Endodermal cell (in vitro differentiated cells): ENCODE measurements at regions not wholly inside any gene's neighbourhood (a gene's known extent, or its start where the extent isn't known, plus 50 kb on each side); places are given as distances from the start of the nearest gene placed in this dataset.

Source experiments
- DNase-seq: peaks from one replicate; pipeline ENCODE4 v3.0.0-alpha.2; 2017
- H3K27ac ChIP-seq: 2 replicates; pipeline ENCODE4 v1.5.1; 2013; ENCODE audit warnings: mild to moderate bottlenecking, low read depth, low read length, moderate library complexity
- H3K27me3 ChIP-seq: 2 replicates; pipeline ENCODE4 v1.6.1; 2013; ENCODE audit warnings: mild to moderate bottlenecking, low read length, moderate library complexity; ENCODE audit not compliant: insufficient read depth, control insufficient read depth, poor library complexity, severe bottlenecking
- H3K36me3 ChIP-seq: 2 replicates; pipeline ENCODE4 v1.7.0; 2013; ENCODE audit warnings: mild to moderate bottlenecking, low read length, moderate library complexity; ENCODE audit not compliant: control insufficient read depth, insufficient read depth
- H3K4me1 ChIP-seq: one replicate; pipeline ENCODE4 v1.7.0; 2013; ENCODE audit warnings: low read length; ENCODE audit not compliant: control insufficient read depth, insufficient read depth
- H3K4me3 ChIP-seq: 2 replicates; pipeline ENCODE4 v1.5.1; 2013; ENCODE audit warnings: mild to moderate bottlenecking, low read length, moderate library complexity
- H3K9ac ChIP-seq: 2 replicates; pipeline ENCODE4 v1.6.1; 2013; ENCODE audit warnings: mild to moderate bottlenecking, low read length, moderate library complexity; ENCODE audit not compliant: poor library complexity, severe bottlenecking; ENCODE audit errors: extremely low read depth
- H3K9me3 ChIP-seq: 2 replicates; pipeline ENCODE4 v1.6.1; 2013; ENCODE audit warnings: mild to moderate bottlenecking, low read length, moderate library complexity; ENCODE audit not compliant: control insufficient read depth
- H3K27ac Mint-ChIP-seq: 2 replicates; pipeline ENCODE4 v1.8.0; 2020; ENCODE audit warnings: mixed read lengths
- H3K27me3 Mint-ChIP-seq: 2 replicates; pipeline ENCODE4 v1.8.0; 2021; ENCODE audit warnings: mild to moderate bottlenecking, mixed read lengths; ENCODE audit not compliant: insufficient read depth
- H3K36me3 Mint-ChIP-seq: 2 replicates; pipeline ENCODE4 v1.8.0; 2020; ENCODE audit warnings: low read depth, mixed read lengths
- H3K4me1 Mint-ChIP-seq: 2 replicates; pipeline ENCODE4 v1.8.0; 2020; ENCODE audit warnings: mixed read lengths
- H3K4me3 Mint-ChIP-seq: 2 replicates; pipeline ENCODE4 v1.8.0; 2020; ENCODE audit warnings: mild to moderate bottlenecking, moderate library complexity, mixed read lengths
- H3K9me3 Mint-ChIP-seq: 2 replicates; pipeline ENCODE4 v1.8.0; 2020; ENCODE audit warnings: mild to moderate bottlenecking, mixed read lengths
- CTCF ChIP-seq: fragments of 200-600 bp; sonication (generic); conservative IDR thresholded peaks from 2 replicates; pipeline ENCODE4 v1.5.0; 2021; ENCODE audit warnings: antibody characterized with exemption, mild to moderate bottlenecking
- WGBS, 2 experiments: methylation state at CpG; one replicate each; pipeline versions ENCODE4 v1.1.5 to v1.1.7; 2013; ENCODE audit warnings: missing lambda C conversion rate in 2 of 2, mixed read lengths in 1 of 2; ENCODE audit not compliant: insufficient coverage in 1 of 2, insufficient read length in 1 of 2; 5-methylcytosine and 5-hydroxymethylcytosine counted together

- Histone ChIP-seq H3K9me3 (peaks cover 16% of the 10 kb centered on the region), H3K9ac (no peak overlapping the region), H3K27me3 (no peaks in the 10 kb centered on the region), H3K4me3 (no peak overlapping the region), H3K36me3 (no peaks in the 10 kb centered on the region), H3K4me1 (no peaks in the 10 kb centered on the region), H3K27ac (no peak overlapping the region)
- H3K27ac Mint-ChIP-seq: no peak overlapping the region
- no peaks in the 10 kb centered on the region for H3K27me3 Mint-ChIP-seq
- peaks cover 37% of the 10 kb centered on the region for H3K9me3 Mint-ChIP-seq
- H3K4me1 Mint-ChIP-seq: no peaks in the 10 kb centered on the region
- H3K4me3 Mint-ChIP-seq: no peak overlapping the region
- H3K36me3 Mint-ChIP-seq: peaks cover 3% of the 10 kb centered on the region
- no peak for TF ChIP-seq CTCF
- DNase-seq: no peak
- 75 to 76% methylated on average over 4 of the region's 4 CpGs for WGBS, 2 experiments
These were observed 1051.1 kb upstream of the CDH6 start for GRCh38 chr5:30142432-30142831.

- Histone ChIP-seq H3K4me1 (no peaks in the 10 kb centered on the region), H3K4me3 (no peak overlapping the region), H3K36me3 (no peaks in the 10 kb centered on the region), H3K27ac (no peak overlapping the region), H3K27me3 (no peaks in the 10 kb centered on the region), H3K9ac (no peak overlapping the region), H3K9me3 (no peaks in the 10 kb centered on the region)
- Mint-ChIP-seq H3K36me3 (no peaks in the 10 kb centered on the region), H3K4me1 (peaks cover 8% of the 10 kb centered on the region), H3K4me3 (no peak overlapping the region), H3K27me3 (no peaks in the 10 kb centered on the region), H3K27ac (no peak overlapping the region), H3K9me3 (no peaks in the 10 kb centered on the region)
- no peak for TF ChIP-seq CTCF
- WGBS, 2 experiments: 74 to 90% methylated on average over 3 of the region's 3 CpGs
- DNase-seq: no peak
These were observed 1072.4 kb upstream of the CDH6 start for GRCh38 chr5:30121043-30121442.

- Histone ChIP-seq H3K4me1 (no peaks in the 10 kb centered on the region), H3K27ac (no peak overlapping the region), H3K36me3 (no peaks in the 10 kb centered on the region), H3K9ac (no peak overlapping the region), H3K27me3 (no peaks in the 10 kb centered on the region), H3K9me3 (no peaks in the 10 kb centered on the region), H3K4me3 (no peak overlapping the region)
- Mint-ChIP-seq H3K4me1 (peaks cover 8% of the 10 kb centered on the region), H3K9me3 (no peaks in the 10 kb centered on the region), H3K36me3 (no peaks in the 10 kb centered on the region), H3K27me3 (no peaks in the 10 kb centered on the region), H3K4me3 (no peak overlapping the region), H3K27ac (no peak overlapping the region)
- no peak for TF ChIP-seq CTCF
- DNase-seq: no peak
These were observed 1076.4 kb upstream of the CDH6 start for GRCh38 chr5:30117135-30117534.
